ENCODE measurements at regions not wholly inside any gene's neighbourhood (a gene's known extent, or its start where the extent isn't known, plus 50 kb on each side); places are given as distances from the start of the nearest gene placed in this dataset.

- no peak for TF ChIP-seq TRIM24 (IDR thresholded peaks at IDR 0.05)
- no peak for TF ChIP-seq TBP (optimal IDR thresholded peaks at IDR 0.05; ENCODE audit: low read depth, low read length)
- TF ChIP-seq ZNF3 (CRISPR knock-in tag; IDR thresholded peaks at IDR 0.05), result no peak
- TF ChIP-seq HDAC3 (IDR thresholded peaks at IDR 0.05; ENCODE audit: borderline replicate concordance, partially characterized antibody), result no peak
- no peak for TF ChIP-seq JUNB (CRISPR knock-in tag; conservative IDR thresholded peaks at IDR 0.05)
- TF ChIP-seq BCLAF1 (IDR thresholded peaks at IDR 0.05; ENCODE audit: borderline replicate concordance in 1 of 2, control insufficient read depth in 1 of 2, low read depth in 2 of 2, low read length in 1 of 2), result no peak
- TF ChIP-seq FOXO4 (CRISPR knock-in tag; IDR thresholded peaks at IDR 0.05), result no peak
- no peak for TF ChIP-seq ELF1 (tag; IDR thresholded peaks at IDR 0.05)
- TF ChIP-seq NFE2 (IDR thresholded peaks at IDR 0.05; ENCODE audit: low read depth), result no peak
- no peak for TF ChIP-seq ESRRA (IDR thresholded peaks at IDR 0.05; ENCODE audit: borderline replicate concordance, low read depth)
- no peak for TF ChIP-seq CBX5 (IDR thresholded peaks at IDR 0.05; ENCODE audit: borderline replicate concordance, low read depth)
- TF ChIP-seq RFX5 (IDR thresholded peaks at IDR 0.05; ENCODE audit: low read depth, low read length), result no peak
- TF ChIP-seq PHB2 (IDR thresholded peaks at IDR 0.05; ENCODE audit: low read depth), result no peak
- no peak for TF ChIP-seq GABPA (tag; conservative IDR thresholded peaks at IDR 0.05; ENCODE audit: low read depth)
Observed at GRCh38 chr18:11219571-11219970, 70.2 kb upstream of the PIEZO2 start.

All from K562 (cell line).